Activated CD4-positive, CD25-positive, alpha-beta regulatory T cell treated with anti-CD3 and anti-CD28 coated beads, Interleukin-2, amount 50 U/mL, for 72 hours (primary cell): ENCODE measurements at regions not wholly inside any gene's neighbourhood (a gene's known extent, or its start where the extent isn't known, plus 50 kb on each side); places are given as distances from the start of the nearest gene placed in this dataset.

Source experiments
- DNase-seq: peaks from one replicate; pipeline ENCODE4 v3.0.0; 2021

DNA sequence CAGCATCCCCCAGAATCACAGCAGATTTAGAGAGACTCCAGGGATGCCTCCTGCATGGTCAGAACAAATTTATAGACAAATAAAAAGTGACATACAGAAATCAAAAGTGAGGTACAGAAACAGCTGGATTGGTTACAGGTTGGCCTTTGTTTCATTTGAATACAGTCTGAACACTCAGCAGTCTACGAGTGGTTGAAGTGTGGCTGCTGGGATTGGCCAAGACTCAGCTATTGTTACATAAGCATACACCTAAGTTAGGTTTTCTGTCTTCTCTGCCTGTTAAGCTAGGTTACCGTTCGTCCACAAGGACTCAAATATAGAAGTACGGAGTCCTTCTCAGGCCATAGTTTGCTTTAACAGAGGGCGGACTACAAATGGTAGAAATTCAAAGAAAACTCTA lies 262.4 kb upstream of the SLC14A2 start:
- no peak for DNase-seq

DNA sequence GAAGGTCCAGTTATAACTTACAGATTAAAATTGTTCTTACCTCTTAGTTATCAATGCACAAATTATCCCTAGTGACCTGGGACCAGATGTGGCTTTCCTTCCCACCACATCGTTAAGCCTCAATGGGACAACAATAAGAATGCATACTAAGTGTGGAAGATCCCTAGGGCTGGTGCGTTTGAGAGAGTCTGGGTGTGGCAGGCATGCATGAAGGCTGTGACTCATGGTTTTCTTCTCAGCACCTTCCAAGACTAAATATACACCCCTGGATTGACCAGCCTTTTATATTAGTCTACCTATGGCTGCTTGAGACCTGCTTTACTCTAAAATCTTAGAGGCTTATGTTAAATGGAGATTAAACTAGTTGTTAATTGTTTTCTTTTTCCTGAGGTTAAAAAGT lies 261.7 kb upstream of the SLC14A2 start:
- DNase-seq = no peak

DNA sequence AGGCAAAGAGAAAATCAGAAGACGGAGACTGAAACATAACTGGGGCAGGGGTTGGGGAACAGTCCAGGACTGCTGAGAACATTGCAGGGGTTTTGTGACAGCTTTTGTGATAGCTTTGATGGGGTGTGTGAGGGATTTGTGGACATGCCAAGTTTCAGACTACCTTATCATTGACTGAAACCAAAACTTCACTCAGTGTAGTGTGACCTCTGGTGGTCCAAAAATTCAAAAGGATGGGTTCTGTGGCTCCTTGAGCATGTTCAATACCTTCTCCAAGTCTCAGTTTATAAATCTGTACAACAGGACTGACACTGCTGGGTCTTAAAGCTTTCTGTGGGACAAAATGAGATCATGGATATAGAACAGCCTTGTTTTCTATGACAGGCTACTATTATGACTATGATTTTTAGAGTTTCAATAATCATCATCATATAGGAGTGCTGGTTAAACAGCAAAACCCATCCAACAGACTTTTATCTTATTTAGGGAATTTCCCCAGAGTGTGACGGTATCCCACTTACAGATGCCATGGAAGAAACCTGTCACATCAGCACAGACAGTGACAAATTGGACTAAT lies 259.2 kb upstream of the SLC14A2 start:
- DNase-seq = no peak

DNA sequence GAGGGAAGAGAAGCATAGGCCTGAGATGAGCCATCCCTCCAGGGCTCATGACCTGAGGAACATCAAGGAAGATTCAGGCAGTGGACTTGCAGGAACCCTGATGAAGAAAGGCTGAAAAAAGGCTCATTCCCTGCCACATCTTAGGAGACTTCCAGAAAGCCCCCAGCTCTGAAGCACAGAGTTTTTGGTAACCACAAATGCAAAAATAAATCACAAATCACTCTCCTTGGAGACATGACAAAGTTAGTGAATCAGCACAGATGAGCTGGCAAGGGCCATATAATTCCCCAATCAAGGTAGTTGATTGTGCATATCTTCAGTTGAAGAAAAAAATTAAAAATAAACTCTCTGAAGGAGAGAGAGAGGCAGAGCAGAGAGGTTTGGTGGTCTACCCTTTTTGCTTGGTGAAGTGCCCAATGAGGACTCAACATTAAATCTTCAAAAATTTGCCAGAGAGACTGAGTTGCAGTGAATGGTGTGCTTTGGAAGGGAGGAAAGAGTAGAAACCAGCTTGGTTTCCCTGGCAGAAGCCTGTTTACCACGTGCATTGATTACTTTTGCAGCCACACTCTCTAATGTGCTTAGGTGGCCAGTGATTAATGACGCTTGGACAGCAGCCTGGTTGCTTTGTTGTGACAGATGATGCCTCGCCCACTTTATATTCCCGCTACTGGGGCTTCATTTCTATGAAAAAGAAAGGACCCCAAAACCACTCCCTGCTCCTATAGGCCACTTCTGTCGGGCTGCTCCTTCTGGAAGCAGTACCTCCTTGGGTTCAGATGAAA lies 257.4 kb upstream of the SLC14A2 start:
- no peak for DNase-seq

DNA sequence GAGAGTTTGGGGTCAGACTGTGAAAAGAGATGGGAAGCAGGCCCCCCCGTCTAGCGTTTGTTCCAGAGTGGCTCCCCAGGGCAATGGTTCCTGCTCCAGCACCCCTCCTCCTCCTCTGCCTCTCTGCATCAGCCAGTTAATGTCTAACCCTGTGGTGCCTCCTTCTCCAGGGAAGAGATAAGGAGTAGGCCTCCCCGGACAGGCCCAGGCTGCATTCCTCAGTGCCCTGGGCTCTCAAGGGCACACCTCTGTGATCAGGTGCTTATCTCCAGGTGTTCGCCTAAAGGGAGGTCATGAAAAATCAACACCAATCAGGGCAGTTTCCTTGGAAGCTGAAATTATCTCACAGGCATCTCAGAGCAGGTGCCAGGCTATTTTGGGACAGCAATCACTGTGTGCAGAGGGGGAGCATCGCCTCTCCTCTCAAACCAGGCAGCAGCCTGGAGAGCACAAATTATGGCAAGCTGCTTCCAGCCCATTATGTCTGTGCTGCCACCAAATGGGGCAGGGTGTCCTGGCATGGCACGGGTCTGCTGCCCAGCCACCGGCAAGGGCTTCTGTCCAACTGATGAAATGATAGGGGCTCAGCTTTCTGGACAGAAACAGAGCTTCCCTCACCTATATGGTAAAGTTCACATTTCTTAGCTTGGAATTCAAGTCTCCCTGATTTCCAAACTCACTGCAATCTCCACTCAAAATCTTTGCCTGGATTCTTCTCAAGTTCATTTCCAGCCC lies 255.8 kb upstream of the SLC14A2 start:
- no peak for DNase-seq

DNA sequence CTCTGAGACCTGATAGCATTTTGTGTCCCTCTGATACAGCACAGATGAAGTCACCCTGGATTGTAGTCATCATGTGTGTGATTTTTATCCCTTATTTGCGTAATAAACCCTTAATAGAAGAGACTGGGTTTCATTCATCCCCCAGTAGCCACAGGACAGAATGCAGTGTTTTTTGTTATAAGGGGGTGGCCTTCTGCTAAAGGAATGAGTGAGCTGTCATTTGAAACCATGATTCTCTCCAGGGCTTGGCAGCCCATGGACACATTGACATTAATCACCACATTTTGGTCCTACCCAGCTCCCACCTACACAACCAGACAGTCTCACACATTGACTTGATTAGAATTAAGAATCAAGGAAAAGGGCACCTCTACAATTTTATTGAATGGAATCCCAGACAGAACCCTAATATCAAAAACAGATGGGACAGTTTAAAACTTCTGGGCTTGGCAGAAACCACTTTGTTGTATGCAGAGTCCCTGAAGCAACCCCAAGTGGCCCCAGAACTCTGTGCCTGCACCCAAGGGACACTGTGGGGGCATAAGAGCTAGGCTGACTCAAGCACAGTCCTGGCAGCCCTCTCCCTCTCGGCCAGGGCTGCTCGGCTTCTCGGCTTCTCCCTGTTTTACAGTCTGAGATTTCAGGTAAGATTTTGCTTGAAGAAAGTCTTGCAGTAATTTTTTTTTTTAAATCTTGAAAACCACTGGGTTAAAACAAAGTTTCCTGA lies 254.0 kb upstream of the SLC14A2 start:
- no peak for DNase-seq

DNA sequence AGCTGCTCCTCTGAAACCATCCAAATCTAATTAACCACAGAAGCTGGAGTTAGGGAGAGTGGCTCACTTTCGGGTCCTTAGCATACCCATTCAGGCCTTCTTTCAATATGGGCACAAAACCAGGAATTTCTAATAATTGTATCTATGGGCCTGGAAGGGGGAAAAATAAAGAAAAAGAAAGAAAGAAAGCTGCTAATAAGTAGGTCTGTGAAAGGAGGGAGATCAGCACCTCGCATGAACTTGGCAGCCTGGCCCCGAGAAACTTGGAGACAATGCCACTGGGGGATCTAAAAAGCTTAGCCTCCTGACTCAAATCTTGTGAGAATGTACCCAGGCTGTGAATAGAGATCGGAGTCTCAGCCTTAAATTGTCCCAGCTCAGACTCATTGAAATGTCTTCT lies 252.1 kb upstream of the SLC14A2 start:
- DNase-seq = no peak

DNA sequence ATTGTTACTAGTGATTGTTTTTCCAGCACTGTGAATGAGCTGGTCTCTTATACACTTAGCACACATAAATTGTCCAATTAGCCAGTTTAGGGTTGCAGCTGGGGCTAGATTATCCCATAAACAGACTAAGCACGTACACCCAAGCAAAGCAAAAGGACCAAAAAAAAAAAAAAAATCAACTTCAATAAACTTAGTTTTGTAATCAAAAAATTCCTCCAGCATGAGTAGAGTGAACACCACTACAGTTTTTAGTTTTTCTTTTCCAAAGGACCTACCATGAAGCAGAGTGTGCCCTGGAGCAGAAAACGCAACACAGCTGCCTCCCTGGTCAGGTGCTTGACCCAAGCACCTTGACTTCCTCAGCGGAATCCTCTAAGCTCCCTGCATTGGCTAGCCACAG lies 249.4 kb upstream of the SLC14A2 start:
- DNase-seq = no peak

DNA sequence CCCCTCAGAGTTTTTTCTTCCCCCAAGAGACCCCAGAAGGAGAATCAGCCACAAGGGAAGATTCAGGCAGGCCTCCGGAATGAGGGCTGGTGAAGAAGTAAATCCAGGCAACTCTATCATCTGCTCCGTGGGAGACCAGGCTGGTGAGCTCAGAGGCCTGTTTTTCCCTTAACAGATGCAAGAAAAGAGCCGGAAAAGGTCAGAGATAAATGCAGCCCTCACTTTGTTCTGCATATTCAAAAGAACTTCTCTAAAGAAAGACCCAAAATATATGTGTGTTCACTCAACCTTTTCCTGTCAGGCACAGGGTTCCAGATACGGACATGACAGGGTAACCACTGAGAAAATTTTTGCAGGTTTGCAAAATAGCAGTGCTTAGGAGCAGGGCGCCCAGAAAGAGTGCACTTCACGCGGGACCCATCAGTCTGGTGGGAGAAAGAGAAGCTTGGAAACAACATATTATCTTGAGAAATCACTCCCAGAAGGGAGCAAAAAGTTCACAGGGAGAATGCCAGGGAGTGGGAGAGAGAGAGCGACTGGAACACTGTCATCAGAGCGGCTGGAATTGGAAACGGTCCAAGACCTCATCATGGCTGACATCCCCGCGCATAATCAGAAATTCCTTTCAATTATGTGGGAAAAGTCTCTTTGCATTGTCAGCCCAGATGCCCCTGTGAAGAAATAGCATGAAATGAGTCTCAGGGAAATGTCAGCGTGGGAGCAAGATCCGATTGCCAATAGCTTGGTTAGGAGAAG lies 244.8 kb upstream of the SLC14A2 start:
- no peak for DNase-seq

DNA sequence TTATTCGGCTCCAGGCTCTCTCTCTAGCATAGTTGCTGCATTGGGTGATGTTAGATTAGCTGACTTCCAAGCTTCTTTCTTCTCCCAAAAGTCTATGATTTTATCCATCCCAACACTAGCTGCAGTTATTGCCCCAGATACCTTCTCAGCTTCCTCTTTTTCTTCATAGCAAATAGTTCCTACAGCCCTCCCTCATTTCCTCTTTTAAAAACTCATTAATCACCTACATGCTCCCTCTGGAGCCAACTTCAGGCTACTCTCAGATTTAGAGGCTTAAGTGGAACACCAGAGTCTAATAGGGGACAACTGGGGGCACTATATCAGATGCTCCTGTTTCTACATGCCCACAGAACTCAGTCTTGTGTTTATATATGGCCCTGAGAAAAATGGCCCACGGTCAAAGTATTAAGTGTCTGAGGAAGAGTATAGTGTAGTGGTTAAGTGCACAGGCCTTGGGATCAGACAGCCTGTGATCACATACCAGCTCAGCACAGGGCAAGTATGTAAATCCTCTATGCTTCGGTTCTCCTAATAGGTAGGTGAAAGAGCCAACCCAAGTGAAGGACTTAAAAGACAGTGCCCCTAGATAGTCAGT lies 241.9 kb upstream of the SLC14A2 start:
- DNase-seq = no peak

DNA sequence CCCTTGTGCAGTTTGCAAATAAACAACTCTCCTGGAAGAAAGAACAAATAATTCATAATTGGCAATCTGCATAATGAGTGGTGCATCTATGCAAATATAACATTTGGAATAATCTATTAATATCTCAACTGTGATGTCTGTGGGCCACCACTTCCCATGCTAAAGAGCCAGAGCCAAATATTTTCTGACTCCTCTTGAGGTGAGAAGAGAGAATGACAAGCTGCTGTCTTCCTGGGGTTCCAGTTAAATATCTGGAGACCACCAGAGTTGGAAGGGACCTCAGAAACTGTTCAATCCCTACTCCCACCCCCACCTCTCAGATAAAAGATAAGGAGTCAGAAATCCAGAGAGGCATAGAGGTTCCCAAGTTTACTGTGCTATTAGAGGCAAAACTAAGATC lies 241.0 kb upstream of the SLC14A2 start:
- no peak for DNase-seq

DNA sequence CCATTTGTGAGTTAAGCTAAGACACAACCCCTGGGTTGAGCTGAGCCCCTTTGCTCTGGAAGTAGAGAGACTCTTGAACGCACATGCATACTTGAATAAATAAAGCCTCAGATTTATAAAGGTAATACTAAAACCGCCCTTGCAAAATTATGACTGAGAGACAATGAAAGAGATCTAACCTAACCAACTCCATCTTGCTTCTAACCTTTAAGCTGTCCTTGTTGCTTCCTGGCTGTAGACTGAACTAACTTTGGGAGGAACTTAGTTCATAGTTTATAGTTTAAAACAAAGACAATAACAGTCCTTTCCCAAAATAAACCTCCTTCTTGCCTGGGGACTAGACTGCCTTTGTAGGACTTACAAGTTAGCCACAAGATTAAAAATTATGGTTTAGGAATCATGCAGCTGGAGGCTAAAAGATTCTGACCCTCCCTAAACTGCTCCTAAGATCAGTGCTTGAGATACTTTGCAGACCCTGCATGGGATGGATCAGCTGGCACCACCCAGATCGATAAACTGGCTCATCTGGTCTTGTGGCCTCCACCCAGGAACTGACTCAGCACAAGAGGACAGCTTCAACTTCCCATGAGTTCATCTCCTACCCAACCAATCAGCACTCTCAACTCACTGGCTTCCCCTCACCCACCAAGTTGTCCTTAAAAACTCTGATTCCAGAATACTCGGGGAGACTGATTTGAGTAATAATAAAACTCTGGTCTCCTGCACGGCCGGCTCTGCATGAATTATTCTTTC lies 240.2 kb upstream of the SLC14A2 start:
- no peak for DNase-seq

DNA sequence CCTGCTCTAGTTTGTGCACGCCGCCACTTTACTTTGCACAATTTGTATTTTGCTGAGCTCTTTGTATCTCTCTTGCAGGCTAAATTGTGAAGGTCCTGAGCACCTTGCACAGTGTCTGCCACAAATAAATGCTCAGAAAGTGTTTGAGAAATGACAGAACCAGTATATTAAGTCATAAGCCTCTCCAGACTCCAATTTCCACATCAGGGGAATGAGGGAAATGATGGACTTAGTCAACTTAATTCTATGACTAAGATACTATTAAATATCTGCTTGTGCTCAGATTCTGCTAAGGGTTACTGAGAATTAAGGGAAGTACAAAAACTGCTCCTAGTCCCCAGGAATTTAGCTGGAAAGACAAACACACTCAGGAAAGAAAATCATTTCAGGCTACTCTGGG lies 239.1 kb upstream of the SLC14A2 start:
- no peak for DNase-seq

DNA sequence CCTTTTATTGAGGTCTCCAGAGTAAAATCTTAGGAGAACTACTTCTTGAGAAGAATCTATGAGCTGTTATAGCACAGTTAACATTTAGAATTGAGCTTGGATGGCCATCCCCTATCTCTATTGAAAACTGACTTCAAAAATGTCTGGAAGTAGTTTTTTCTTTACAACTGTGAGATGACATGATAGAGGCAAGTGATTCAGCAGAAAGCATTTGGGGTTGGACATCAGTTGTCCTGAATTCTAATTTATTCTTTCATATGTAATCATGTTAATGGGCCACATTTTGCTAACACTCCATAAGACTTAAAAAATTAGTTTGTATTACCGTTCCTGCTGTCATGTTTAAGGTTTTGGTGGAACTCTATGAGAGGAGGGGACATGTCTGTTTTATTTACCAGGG lies 237.0 kb upstream of the SLC14A2 start:
- no peak for DNase-seq

DNA sequence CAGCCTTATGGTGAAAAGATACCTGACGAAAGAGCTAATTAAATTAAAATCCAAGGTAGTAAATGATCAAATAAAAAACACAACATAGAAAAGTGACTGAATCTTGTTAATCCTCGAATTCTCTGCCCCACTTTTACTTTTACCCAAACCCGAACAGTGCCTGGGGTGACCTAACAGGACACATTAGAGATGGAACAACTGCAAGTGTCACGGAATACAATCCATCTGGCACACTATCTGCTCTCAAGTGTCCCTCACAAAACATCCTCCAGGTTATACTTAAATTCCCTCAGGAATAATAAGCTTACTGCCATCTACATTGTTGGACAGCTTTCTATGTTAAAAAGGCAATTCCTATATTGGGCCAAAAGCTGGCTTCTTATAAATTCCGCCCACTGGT lies 236.3 kb upstream of the SLC14A2 start:
- no peak for DNase-seq

DNA sequence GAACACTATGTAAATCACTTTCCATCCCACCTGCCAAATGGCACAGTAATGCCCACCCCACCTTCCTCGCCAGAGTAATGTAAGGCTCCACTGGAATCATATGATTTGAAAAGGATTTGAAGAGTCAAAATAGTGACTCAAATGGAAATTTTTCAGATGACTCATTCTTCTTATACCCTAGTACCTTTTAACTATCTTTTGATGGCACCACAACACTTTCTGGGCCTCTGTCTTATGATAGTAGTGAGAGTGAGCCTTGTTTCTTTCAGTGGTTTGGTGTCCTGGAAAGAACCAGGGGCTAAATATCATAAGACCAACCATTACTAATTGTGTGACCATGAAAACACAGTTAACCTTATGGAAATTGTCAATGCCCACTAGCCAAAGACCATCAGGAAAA lies 235.4 kb upstream of the SLC14A2 start:
- DNase-seq = no peak

DNA sequence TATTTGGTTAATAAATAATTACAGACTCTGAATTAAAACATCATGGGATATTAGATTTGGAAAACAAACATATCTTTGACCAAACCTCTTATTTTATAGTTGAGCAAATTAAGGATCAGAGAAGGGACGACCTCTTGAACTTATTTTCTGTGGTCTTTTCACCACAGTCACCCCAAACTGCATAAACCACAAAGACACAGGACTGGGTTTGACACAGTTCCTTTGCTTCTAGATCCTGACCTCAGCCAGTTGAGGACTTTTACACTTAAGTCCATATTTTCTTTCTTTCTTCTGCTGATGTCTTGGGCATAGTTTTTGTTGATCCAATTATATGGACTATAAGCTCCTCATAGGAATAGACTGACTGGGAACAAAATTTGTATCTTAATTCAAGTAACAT lies 234.0 kb upstream of the SLC14A2 start:
- DNase-seq = no peak

DNA sequence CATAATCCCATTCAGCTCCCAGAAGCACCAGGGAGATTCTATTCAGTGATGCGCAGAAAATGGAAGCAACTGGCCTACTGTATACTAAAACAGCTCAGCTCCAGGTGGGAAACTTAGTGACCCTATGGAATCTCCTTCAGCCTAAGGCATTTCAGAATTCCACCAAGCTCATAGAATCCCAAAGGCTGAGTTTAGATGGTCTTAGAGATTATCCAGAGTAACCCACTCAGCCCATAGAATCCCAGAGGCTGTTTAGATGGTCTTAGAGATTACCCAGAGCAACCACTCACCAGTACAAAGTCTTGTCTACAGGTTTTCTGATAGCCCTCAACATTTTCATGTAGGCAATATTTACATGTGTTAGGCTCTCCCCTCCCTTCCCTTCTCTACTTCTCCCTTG lies 232.0 kb upstream of the SLC14A2 start:
- DNase-seq = no peak

DNA sequence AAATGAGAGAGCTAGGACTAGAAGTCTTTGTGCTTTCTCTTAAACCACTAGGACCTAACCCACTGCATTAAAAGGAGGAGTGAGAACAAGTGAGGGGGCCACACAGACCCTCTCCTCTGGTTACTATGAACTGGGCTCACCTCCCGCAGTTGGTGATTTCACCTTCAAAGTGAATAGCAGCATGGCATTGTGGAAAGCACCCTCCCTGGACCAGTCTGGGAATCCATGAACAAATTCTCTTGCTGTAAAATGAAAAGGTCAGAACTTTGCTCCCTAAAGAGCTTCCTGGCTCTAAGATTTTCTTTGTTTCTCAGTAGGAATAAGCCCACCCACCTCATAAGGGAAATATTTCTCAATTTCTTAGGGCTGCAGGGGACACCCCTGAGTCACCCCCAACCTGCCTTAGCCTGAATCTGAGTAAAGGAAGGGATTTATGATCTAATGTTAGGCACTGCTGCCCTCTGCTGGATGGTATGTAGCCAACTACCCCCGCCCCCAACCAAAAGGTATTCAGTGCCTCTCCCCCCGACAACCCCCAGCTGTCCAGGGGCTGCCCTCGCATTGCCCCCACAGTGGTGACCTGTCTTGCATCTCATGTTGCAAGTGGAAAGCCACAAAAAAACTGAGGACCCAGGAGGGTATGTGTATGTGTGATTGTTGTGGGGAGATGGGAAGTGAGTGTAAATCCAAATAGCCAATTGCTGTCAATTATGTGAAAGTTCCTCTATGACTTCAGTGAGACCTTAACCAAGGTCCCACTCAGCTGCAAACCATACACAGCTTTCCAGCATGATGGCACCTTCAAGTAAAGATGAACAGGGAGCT lies 230.9 kb upstream of the SLC14A2 start:
- DNase-seq = peak; percentile 37

DNA sequence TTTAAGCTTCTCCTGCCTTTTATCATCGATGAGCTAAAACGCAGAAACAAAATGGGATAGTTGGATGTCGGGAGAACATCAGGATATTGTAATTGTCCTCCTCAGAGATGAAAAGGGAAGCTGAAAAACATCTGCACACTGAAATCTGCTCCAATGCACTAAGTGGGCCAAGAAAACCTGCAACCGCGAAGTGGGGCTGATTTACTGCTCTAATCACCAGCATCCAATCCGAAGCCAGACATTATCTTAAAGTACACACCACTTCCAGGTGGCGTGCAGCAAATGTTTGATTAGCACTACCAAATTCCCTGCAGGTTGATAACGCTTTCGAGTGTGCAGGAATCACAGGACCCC lies 230.3 kb upstream of the SLC14A2 start:
- no peak for DNase-seq
